Smooth muscle cell (in vitro differentiated cells): ENCODE measurements at regions not wholly inside any gene's neighbourhood (a gene's known extent, or its start where the extent isn't known, plus 50 kb on each side); places are given as distances from the start of the nearest gene placed in this dataset.

Experiments
- DNase-seq: peaks from one replicate; lab custom pipeline; 2025; ENCODE audit not compliant: unreplicated experiment; lab: John Stamatoyannopoulos, UW
- H2AFZ ChIP-seq: fragments of 200-600 bp; sonication (generic); 2 replicates; pipeline ENCODE4 v1.6.0; 2016; ENCODE audit warnings: antibody characterized with exemption, low read depth, mild to moderate bottlenecking
- H3F3A ChIP-seq: fragments of 200-600 bp; sonication (generic); 2 replicates; pipeline ENCODE4 v1.6.0; 2017; ENCODE audit warnings: antibody characterized with exemption, low read depth
- H3K27ac ChIP-seq: fragments of 200-600 bp; sonication (generic); 2 replicates; pipeline ENCODE4 v1.5.1; 2016; ENCODE audit warnings: low read depth, mild to moderate bottlenecking
- H3K27me3 ChIP-seq: fragments of 200-600 bp; sonication (generic); 2 replicates; pipeline ENCODE4 v1.6.1; 2016; ENCODE audit warnings: low read depth, mild to moderate bottlenecking
- H3K36me3 ChIP-seq: fragments of 200-600 bp; sonication (generic); 2 replicates; pipeline ENCODE4 v1.5.1; 2016; ENCODE audit warnings: low read depth
- H3K4me1 ChIP-seq: fragments of 200-600 bp; sonication (generic); 2 replicates; pipeline ENCODE4 v1.5.1; 2016; ENCODE audit warnings: low read depth
- H3K4me2 ChIP-seq: fragments of 200-600 bp; sonication (generic); 2 replicates; pipeline ENCODE4 v1.6.0; 2016; ENCODE audit warnings: mild to moderate bottlenecking
- H3K4me3 ChIP-seq: fragments of 200-600 bp; sonication (generic); 2 replicates; pipeline ENCODE4 v1.5.1; 2016; ENCODE audit warnings: mild to moderate bottlenecking
- H3K79me2 ChIP-seq: fragments of 200-600 bp; sonication (generic); 2 replicates; pipeline ENCODE4 v1.6.0; 2016; ENCODE audit warnings: low read depth, mild to moderate bottlenecking
- H3K9ac ChIP-seq: fragments of 200-600 bp; sonication (generic); 2 replicates; pipeline ENCODE4 v1.6.0; 2016; ENCODE audit warnings: low read depth
- H3K9me3 ChIP-seq: fragments of 200-600 bp; sonication (generic); replicated peaks from 2 replicates; pipeline ENCODE4 v1.5.1; 2016; ENCODE audit warnings: low read depth
- H4K20me1 ChIP-seq: fragments of 200-600 bp; sonication (generic); 2 replicates; pipeline ENCODE4 v1.6.0; 2016; ENCODE audit warnings: low read depth
- WGBS: methylation state at CpG from one replicate; pipeline ENCODE4 v1.1.7; 2016; ENCODE audit warnings: low lambda C conversion rate; 5-methylcytosine and 5-hydroxymethylcytosine counted together
- TF ChIP-seq, protein P1 (sequence below): fragments of 200-600 bp; sonication (generic); IDR thresholded peaks from 2 replicates; pipeline ENCODE4 v1.5.1; 2017; ENCODE audit warnings: borderline replicate concordance, mild to moderate bottlenecking, antibody characterized with exemption; ENCODE audit not compliant: insufficient read depth, poor library complexity, severe bottlenecking

GRCh38 chr11:28822576-28822975 is 714.4 kb downstream of the METTL15 start:
- H2AFZ ChIP-seq, result no peak overlapping the region
- no peaks in the 10 kb centered on the region for H3K27me3 ChIP-seq
- no peak overlapping the region for H3K4me3 ChIP-seq
- no peak overlapping the region for H3K9ac ChIP-seq
- H3K79me2 ChIP-seq, result no peaks in the 10 kb centered on the region
- no peaks in the 10 kb centered on the region for H3K9me3 ChIP-seq
- H4K20me1 ChIP-seq, result no peaks in the 10 kb centered on the region
- TF ChIP-seq, protein P1, sequence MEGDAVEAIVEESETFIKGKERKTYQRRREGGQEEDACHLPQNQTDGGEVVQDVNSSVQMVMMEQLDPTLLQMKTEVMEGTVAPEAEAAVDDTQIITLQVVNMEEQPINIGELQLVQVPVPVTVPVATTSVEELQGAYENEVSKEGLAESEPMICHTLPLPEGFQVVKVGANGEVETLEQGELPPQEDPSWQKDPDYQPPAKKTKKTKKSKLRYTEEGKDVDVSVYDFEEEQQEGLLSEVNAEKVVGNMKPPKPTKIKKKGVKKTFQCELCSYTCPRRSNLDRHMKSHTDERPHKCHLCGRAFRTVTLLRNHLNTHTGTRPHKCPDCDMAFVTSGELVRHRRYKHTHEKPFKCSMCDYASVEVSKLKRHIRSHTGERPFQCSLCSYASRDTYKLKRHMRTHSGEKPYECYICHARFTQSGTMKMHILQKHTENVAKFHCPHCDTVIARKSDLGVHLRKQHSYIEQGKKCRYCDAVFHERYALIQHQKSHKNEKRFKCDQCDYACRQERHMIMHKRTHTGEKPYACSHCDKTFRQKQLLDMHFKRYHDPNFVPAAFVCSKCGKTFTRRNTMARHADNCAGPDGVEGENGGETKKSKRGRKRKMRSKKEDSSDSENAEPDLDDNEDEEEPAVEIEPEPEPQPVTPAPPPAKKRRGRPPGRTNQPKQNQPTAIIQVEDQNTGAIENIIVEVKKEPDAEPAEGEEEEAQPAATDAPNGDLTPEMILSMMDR, result no peak
- WGBS, result 75% methylated on average over 4 of the region's 4 CpGs
- H3K4me2 ChIP-seq, result no peak overlapping the region
- no peak for DNase-seq
- no peak overlapping the region for H3K27ac ChIP-seq
- no peaks in the 10 kb centered on the region for H3F3A ChIP-seq
- H3K4me1 ChIP-seq, result no peaks in the 10 kb centered on the region
- H3K36me3 ChIP-seq, result no peaks in the 10 kb centered on the region

- Histone ChIP-seq H2AFZ (peak overlapping the region; percentile 72), H3K9ac (no peak overlapping the region), H3K9me3 (no peaks in the 10 kb centered on the region), H3K27me3 (no peaks in the 10 kb centered on the region), H3K4me3 (no peak overlapping the region), H3F3A (no peaks in the 10 kb centered on the region), H3K4me1 (no peaks in the 10 kb centered on the region), H3K36me3 (no peaks in the 10 kb centered on the region), H4K20me1 (no peaks in the 10 kb centered on the region), H3K79me2 (no peaks in the 10 kb centered on the region), H3K27ac (no peak overlapping the region), H3K4me2 (no peak overlapping the region)
- DNase-seq, result no peak
- TF ChIP-seq, protein P1, result no peak
- WGBS, result 79% methylated on average over 2 of the region's 2 CpGs
Observed at GRCh38 chr11:28820296-28820989, 712.3 kb downstream of the METTL15 start.

DNA sequence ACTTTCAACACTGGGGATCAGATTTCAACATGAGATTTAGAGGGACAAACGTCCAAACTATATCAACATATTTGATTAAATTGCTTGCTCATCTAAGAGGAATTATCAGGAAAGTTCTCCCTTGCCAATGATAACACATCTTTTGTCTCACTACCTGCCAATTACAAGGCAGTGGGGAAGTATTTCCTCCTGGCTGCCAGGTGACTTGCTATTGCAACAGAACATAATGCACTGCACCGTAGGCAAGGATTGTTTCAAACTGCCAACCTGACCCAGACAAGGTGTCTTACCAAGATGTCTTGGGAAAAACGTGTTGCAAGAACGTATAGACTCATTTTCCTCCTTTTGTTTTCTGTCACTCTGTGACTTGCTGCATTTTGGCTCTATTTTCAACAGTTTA is 711.6 kb downstream of the METTL15 start:
- no peak overlapping the region for H3K4me3 ChIP-seq
- no peaks in the 10 kb centered on the region for H3K9me3 ChIP-seq
- H3K4me2 ChIP-seq, result no peak overlapping the region
- H3K27ac ChIP-seq, result no peak overlapping the region
- no peaks in the 10 kb centered on the region for H3K27me3 ChIP-seq
- no peaks in the 10 kb centered on the region for H4K20me1 ChIP-seq
- no peaks in the 10 kb centered on the region for H3K79me2 ChIP-seq
- no peak overlapping the region for H2AFZ ChIP-seq
- no peaks in the 10 kb centered on the region for H3F3A ChIP-seq
- no peaks in the 10 kb centered on the region for H3K4me1 ChIP-seq
- H3K36me3 ChIP-seq, result no peaks in the 10 kb centered on the region
- H3K9ac ChIP-seq, result no peak overlapping the region
- no peak for DNase-seq
- TF ChIP-seq, protein P1, result no peak
- 69% methylated on average over 4 of the region's 4 CpGs for WGBS

DNA sequence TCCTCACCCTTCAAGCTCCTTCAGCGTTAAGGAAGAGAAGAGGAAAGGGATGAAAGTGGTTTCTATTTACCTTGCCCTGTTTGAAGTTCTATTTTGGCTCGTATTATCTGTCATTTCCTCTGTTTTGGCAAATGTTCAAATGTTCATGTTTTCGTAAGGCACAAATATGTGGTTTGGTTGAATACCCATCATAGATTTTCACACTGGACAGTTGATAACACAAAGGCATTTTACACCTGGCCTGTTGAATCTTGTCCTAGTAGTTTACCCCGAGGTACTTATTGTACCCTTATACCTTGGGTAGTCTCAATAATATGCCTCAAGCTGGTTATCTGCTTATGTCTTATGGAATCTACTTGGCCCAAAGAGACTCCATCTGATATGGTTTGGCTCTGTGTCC is 706.9 kb downstream of the METTL15 start:
- WGBS, result 91% methylated on average over 4 of the region's 4 CpGs
- H3F3A ChIP-seq, result no peaks in the 10 kb centered on the region
- DNase-seq, result no peak
- H2AFZ ChIP-seq, result no peak overlapping the region
- H3K9me3 ChIP-seq, result no peaks in the 10 kb centered on the region
- H3K79me2 ChIP-seq, result no peaks in the 10 kb centered on the region
- H3K9ac ChIP-seq, result no peak overlapping the region
- H3K4me2 ChIP-seq, result no peak overlapping the region
- no peak overlapping the region for H3K27ac ChIP-seq
- no peaks in the 10 kb centered on the region for H3K4me1 ChIP-seq
- no peak overlapping the region for H3K4me3 ChIP-seq
- TF ChIP-seq, protein P1, result no peak
- H3K36me3 ChIP-seq, result no peaks in the 10 kb centered on the region
- H3K27me3 ChIP-seq, result no peaks in the 10 kb centered on the region
- no peaks in the 10 kb centered on the region for H4K20me1 ChIP-seq
